HFF-Myc (cell line): ENCODE measurements at regions not wholly inside any gene's neighbourhood (a gene's known extent, or its start where the extent isn't known, plus 50 kb on each side); places are given as distances from the start of the nearest gene placed in this dataset.
A peak's percentile ranks its signal among the peaks of the same experiment; 100 is the strongest.

ENCODE experiments used
- DNase-seq: peaks from one replicate; pipeline ENCODE4 v3.0.0-alpha.2; 2011; ENCODE audit warnings: low read depth; ENCODE audit errors: extremely low read depth
- H3K4me3 ChIP-seq: replicated peaks from 2 replicates; pipeline ENCODE4 v1.5.1; 2011; ENCODE audit warnings: low read depth, mild to moderate bottlenecking, control low read depth, low read length
- TF ChIP-seq, protein P1 (sequence below): IDR thresholded peaks from 2 replicates; pipeline ENCODE4 v1.5.1; 2012; ENCODE audit warnings: mild to moderate bottlenecking, low read depth, low read length, control low read depth; ENCODE audit errors: missing control alignments

DNA sequence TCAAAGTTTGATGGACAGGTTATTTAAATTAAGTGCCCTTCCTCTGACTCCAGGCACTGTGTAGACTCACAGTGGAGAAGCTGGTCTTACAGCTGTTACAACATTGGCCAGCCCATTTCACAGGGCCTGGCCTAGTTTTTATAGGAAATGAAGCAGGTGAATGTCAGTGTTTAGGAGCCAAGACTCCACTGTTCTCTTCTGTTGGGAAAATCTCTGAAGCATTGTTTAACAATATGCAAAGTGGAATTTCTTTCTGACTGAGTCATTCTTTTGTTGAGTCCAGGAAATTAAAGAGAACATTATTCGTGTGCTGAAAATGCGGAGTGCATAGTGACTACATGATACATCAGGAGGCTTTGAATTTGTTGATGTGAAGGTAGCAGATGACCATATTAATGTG, 64.7 kb downstream of the ARRDC4 start:
- no peak overlapping the region for H3K4me3 ChIP-seq
- DNase-seq: peak; percentile 52
- TF ChIP-seq, protein P1, sequence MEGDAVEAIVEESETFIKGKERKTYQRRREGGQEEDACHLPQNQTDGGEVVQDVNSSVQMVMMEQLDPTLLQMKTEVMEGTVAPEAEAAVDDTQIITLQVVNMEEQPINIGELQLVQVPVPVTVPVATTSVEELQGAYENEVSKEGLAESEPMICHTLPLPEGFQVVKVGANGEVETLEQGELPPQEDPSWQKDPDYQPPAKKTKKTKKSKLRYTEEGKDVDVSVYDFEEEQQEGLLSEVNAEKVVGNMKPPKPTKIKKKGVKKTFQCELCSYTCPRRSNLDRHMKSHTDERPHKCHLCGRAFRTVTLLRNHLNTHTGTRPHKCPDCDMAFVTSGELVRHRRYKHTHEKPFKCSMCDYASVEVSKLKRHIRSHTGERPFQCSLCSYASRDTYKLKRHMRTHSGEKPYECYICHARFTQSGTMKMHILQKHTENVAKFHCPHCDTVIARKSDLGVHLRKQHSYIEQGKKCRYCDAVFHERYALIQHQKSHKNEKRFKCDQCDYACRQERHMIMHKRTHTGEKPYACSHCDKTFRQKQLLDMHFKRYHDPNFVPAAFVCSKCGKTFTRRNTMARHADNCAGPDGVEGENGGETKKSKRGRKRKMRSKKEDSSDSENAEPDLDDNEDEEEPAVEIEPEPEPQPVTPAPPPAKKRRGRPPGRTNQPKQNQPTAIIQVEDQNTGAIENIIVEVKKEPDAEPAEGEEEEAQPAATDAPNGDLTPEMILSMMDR: no peak

DNA sequence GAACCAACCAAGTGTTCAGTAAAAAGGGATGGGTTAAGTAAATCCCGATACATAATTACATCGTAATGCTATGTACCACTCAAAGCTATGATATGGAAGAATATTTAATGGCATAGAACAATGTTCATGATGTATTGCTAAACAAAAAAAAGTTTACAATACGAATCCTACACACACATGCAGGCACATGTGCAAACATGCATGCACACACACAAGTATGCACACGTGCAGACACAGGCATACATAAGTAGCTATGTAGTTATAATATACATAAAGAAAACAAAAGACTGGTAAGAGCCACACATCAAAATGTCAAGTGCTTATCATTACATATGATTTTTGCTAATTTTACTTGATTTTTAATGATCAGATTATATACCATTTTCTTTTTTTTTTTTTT, 74.2 kb downstream of the ARRDC4 start:
- TF ChIP-seq, protein P1: no peak

DNA sequence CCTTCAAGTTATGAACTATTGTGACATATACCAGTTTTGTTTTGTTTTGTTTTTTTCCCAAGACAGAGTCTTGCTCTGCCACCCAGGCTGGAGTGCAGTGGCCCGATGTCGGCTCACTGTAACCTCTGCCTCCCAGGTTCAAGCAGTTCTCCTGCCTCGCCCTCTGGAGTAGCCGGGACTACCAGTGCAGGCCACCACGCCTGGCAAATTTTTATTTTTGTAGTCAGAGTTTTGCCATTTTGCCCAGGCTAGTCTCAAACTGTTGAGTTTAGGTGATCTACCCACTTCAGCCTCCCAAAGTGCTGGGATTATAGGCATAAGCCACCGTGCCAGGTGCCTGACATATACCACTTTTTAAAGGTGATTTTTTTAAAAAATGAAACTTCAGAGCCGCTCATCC, 74.6 kb downstream of the ARRDC4 start:
- DNase-seq: no peak
- H3K4me3 ChIP-seq: no peak overlapping the region
- TF ChIP-seq, protein P1: no peak

More for the DNA sequence above, 74.2 kb downstream of the ARRDC4 start:
- DNase-seq: no peak
- no peak overlapping the region for H3K4me3 ChIP-seq

DNA sequence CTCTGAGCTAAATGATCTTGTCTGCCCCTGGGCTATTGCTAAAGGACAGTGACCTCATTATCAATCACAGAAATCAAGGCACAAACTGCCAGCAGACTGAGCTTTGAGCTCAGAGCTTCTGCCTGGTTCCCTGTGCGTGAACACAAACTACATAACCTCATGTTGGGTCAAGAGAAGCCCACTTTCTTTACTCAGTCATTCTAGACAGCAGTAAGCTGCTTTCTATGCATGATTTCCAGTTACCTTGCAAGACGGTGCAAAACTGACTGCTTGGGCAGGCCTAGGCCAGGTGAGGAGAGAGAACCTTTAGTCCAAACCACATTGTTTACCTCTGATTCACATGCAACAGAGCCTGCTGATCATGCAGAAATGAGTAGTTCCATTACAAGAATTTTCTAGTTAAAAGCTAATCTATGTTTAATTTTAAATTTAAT, 75.1 kb downstream of the ARRDC4 start:
- no peak for DNase-seq
- TF ChIP-seq, protein P1: no peak
- H3K4me3 ChIP-seq: no peak overlapping the region

DNA sequence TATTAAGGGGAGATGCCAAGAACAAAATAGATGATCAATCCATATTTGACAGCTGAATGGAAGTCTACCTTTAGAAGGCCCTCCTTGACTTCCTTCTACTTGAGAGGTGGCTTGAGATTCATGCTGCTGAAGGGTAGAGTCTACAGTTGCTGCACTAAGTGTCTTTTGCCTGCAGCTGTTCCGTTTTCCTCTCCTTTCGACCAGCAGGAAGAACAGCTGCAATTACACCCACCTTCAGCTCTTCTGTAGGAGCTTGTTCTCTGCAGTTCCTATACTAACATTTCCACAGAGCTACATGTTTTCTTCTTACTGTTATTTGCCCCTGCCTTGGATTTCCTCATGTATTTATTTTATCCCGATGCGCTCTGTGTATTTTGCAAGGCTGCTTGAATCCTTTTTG, 79.1 kb downstream of the ARRDC4 start:
- DNase-seq: no peak
- TF ChIP-seq, protein P1: no peak
- H3K4me3 ChIP-seq: no peak overlapping the region

DNA sequence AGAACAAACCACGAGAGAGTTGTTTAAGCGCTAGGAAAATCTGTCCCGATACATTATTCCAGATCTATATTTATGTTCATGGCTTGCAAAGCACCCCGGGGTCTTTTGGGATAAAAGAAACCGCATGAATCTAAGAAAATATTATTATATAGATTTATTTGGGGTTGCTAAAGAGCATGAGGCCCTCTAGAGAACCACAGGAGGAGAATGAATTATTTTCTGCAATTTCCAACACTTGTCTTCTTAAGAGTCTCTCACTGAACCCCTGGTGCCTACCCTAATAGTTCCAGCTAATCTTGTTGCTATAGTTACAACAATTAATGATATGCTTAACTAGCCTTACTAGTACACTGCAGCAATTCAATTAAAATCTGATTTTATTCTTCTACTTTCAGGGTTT, 79.6 kb downstream of the ARRDC4 start:
- H3K4me3 ChIP-seq: no peak overlapping the region
- no peak for DNase-seq
- TF ChIP-seq, protein P1: no peak
